OCI-LY1 (cell line): ENCODE measurements at regions not wholly inside any gene's neighbourhood (a gene's known extent, or its start where the extent isn't known, plus 50 kb on each side); places are given as distances from the start of the nearest gene placed in this dataset.

Experiments
- H2AFZ ChIP-seq: fragments of 200-600 bp; sonication (generic), shearing (Covaris generic); 2 replicates; pipeline ENCODE4 v1.6.0; 2014; ENCODE audit warnings: antibody characterized with exemption, mild to moderate bottlenecking, low read length
- H3F3A ChIP-seq: fragments of 200-600 bp; sonication (generic), shearing (Covaris generic); 2 replicates; pipeline ENCODE4 v1.6.0; 2014; ENCODE audit warnings: mild to moderate bottlenecking, antibody characterized with exemption, low read length, moderate library complexity; ENCODE audit not compliant: insufficient read depth
- H3K27ac ChIP-seq: fragments of 200-600 bp; sonication (generic); 2 replicates; pipeline ENCODE4 v1.5.1; 2014; ENCODE audit warnings: low read length, mixed run types, mild to moderate bottlenecking, low read depth; ENCODE audit not compliant: poor library complexity, severe bottlenecking
- H3K27me3 ChIP-seq: fragments of 200-600 bp; sonication (generic); 2 replicates; pipeline ENCODE4 v1.6.0; 2014; ENCODE audit warnings: antibody characterized with exemption, mild to moderate bottlenecking, low read length, moderate library complexity; ENCODE audit not compliant: insufficient read depth
- H3K36me3 ChIP-seq: fragments of 200-600 bp; sonication (generic); 2 replicates; pipeline ENCODE4 v1.6.1; 2014; ENCODE audit warnings: mild to moderate bottlenecking, antibody characterized with exemption, low read length, moderate library complexity, mixed read lengths; ENCODE audit not compliant: insufficient read depth
- H3K4me1 ChIP-seq: fragments of 200-600 bp; sonication (generic); 2 replicates; pipeline ENCODE4 v1.5.1; 2014; ENCODE audit warnings: mild to moderate bottlenecking, low read length, moderate library complexity; ENCODE audit not compliant: insufficient read depth, severe bottlenecking
- H3K4me2 ChIP-seq: fragments of 200-600 bp; sonication (generic), shearing (Covaris generic); 2 replicates; pipeline ENCODE4 v1.6.1; 2014; ENCODE audit warnings: low read length
- H3K4me3 ChIP-seq: fragments of 200-600 bp; sonication (generic); 2 replicates; pipeline ENCODE4 v1.5.1; 2014; ENCODE audit warnings: low read length, low read depth, mild to moderate bottlenecking, mixed read lengths; ENCODE audit not compliant: poor library complexity, severe bottlenecking
- H3K79me2 ChIP-seq: fragments of 200-600 bp; shearing (Covaris generic); 2 replicates; pipeline ENCODE4 v1.6.1; 2016; ENCODE audit warnings: mixed run types, low read length, mixed read lengths; ENCODE audit not compliant: insufficient read depth
- H3K9ac ChIP-seq: fragments of 200-600 bp; sonication (generic), shearing (Covaris generic); 2 replicates; pipeline ENCODE4 v1.6.1; 2014; ENCODE audit warnings: mild to moderate bottlenecking, low read length, mixed read lengths
- H3K9me2 ChIP-seq: fragments of 200-600 bp; sonication (generic), shearing (Covaris generic); 2 replicates; pipeline ENCODE4 v1.6.1; 2014; ENCODE audit warnings: low read depth, mild to moderate bottlenecking, low read length, mixed read lengths
- H3K9me3 ChIP-seq: fragments of 200-600 bp; shearing (Covaris generic); 2 replicates; pipeline ENCODE4 v1.6.1; 2014; ENCODE audit warnings: low read length, mixed read lengths
- H4K20me1 ChIP-seq: fragments of 200-600 bp; sonication (generic), shearing (Covaris generic); 2 replicates; pipeline ENCODE4 v1.6.0; 2016; ENCODE audit warnings: mild to moderate bottlenecking, low read length; ENCODE audit not compliant: insufficient read depth
- EZH2 ChIP-seq: fragments of 200-600 bp; sonication (generic), shearing (Covaris generic); IDR thresholded peaks from 2 replicates; pipeline ENCODE4 v1.8.0; 2017; ENCODE audit warnings: borderline replicate concordance, mixed run types, mild to moderate bottlenecking, antibody characterized with exemption, low read length, moderate library complexity, mixed read lengths
- TF ChIP-seq, protein P1 (sequence below): fragments of 200-600 bp; sonication (generic), shearing (Covaris generic); IDR thresholded peaks from 2 replicates; pipeline ENCODE4 v1.5.1; 2017; ENCODE audit warnings: mild to moderate bottlenecking, antibody characterized with exemption, low read length, moderate library complexity, mixed read lengths

DNA sequence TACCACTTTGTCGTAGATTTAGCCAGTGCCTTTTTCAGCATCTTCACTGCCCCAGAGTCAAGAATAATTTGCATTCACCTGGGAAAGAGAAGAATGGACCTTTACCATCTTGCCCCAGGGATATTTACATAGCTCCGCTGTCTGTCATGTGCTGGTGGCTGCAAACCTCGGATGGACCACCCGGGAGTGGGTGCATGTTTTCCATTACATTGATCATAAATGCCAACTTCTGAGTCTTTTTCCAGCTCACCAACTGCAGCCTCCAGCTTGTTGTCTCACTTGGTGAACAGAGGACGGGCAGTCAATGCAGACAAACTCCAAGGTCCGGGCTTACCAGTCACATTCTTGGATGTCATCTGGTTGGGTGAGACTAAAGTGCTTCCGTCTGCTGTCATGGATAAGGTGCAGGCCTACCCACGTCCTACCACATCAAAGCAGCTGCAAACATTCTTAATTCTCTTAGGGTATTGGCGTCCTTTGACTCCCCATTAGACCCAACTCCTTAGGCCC is 155.8 kb upstream of the APC start:
- Histone ChIP-seq H2AFZ (no peak overlapping the region), H3K27me3 (no peaks in the 10 kb centered on the region), H3K9me2 (no peaks in the 10 kb centered on the region), H3K79me2 (no peaks in the 10 kb centered on the region), H3K9me3 (no peaks in the 10 kb centered on the region), H3K27ac (no peak overlapping the region), H3K4me1 (no peaks in the 10 kb centered on the region), H3K4me3 (no peak overlapping the region), H3K9ac (no peak overlapping the region), H3K4me2 (no peak overlapping the region), H4K20me1 (no peaks in the 10 kb centered on the region), H3K36me3 (no peaks in the 10 kb centered on the region), H3F3A (no peaks in the 10 kb centered on the region)
- TF ChIP-seq, protein P1, sequence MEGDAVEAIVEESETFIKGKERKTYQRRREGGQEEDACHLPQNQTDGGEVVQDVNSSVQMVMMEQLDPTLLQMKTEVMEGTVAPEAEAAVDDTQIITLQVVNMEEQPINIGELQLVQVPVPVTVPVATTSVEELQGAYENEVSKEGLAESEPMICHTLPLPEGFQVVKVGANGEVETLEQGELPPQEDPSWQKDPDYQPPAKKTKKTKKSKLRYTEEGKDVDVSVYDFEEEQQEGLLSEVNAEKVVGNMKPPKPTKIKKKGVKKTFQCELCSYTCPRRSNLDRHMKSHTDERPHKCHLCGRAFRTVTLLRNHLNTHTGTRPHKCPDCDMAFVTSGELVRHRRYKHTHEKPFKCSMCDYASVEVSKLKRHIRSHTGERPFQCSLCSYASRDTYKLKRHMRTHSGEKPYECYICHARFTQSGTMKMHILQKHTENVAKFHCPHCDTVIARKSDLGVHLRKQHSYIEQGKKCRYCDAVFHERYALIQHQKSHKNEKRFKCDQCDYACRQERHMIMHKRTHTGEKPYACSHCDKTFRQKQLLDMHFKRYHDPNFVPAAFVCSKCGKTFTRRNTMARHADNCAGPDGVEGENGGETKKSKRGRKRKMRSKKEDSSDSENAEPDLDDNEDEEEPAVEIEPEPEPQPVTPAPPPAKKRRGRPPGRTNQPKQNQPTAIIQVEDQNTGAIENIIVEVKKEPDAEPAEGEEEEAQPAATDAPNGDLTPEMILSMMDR = no peak
- TF ChIP-seq EZH2 = no peak

DNA sequence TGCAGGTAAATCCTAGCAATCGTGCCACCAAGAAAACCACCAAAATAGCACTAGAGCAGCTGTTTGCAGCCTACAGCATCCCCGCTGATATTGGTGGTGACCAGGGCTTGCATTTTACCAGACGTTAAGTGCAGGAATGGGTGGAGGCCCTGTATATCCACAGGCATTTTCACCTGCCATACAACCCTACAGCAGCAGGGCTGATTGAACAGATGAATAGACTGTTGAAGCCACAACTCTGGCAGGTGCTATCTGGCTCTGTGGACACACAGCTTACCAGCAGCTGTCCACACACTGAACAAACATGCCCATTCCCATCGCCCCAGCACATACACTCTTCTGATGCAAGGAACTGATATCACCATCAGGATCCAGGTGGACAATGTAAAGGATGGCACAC is 154.5 kb upstream of the APC start:
- H3K9ac ChIP-seq = no peak overlapping the region
- no peak for TF ChIP-seq EZH2
- TF ChIP-seq, protein P1 = no peak
- no peaks in the 10 kb centered on the region for H3K9me2 ChIP-seq
- no peaks in the 10 kb centered on the region for H3K4me1 ChIP-seq
- no peaks in the 10 kb centered on the region for H3K79me2 ChIP-seq
- H3F3A ChIP-seq = no peaks in the 10 kb centered on the region
- H3K36me3 ChIP-seq = no peaks in the 10 kb centered on the region
- no peak overlapping the region for H2AFZ ChIP-seq
- H3K4me3 ChIP-seq = no peak overlapping the region
- no peaks in the 10 kb centered on the region for H4K20me1 ChIP-seq
- H3K4me2 ChIP-seq = no peak overlapping the region
- H3K27ac ChIP-seq = no peak overlapping the region
- H3K9me3 ChIP-seq = no peaks in the 10 kb centered on the region
- H3K27me3 ChIP-seq = no peaks in the 10 kb centered on the region

DNA sequence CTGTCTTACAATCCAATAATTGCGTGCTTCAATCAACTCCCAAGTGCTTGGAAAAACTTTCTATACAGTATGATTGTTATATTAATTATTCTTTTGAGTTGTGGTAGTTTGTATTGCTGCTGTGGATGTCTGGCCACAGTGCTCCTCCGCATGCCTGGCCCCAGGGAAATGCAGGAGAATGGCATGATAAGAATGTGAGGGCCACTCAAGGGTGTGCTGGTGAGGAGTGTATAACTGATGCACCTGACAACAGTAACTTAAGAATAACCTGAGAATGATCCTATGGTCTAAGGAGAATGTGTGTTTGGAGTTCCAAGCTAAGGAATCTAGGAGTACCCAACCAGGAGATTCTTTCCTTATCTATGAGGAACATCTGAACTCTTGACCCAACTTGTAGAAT is 152.9 kb upstream of the APC start:
- H3K4me1 ChIP-seq = no peaks in the 10 kb centered on the region
- no peaks in the 10 kb centered on the region for H3F3A ChIP-seq
- no peaks in the 10 kb centered on the region for H3K79me2 ChIP-seq
- H3K9me2 ChIP-seq = no peaks in the 10 kb centered on the region
- H3K4me3 ChIP-seq = no peak overlapping the region
- H3K36me3 ChIP-seq = no peaks in the 10 kb centered on the region
- no peak overlapping the region for H3K4me2 ChIP-seq
- H4K20me1 ChIP-seq = no peaks in the 10 kb centered on the region
- no peak overlapping the region for H3K9ac ChIP-seq
- H3K27ac ChIP-seq = no peak overlapping the region
- no peaks in the 10 kb centered on the region for H3K9me3 ChIP-seq
- no peaks in the 10 kb centered on the region for H3K27me3 ChIP-seq
- no peak overlapping the region for H2AFZ ChIP-seq
- TF ChIP-seq, protein P1 = no peak
- no peak for TF ChIP-seq EZH2
